ENCODE measurements at regions not wholly inside any gene's neighbourhood (a gene's known extent, or its start where the extent isn't known, plus 50 kb on each side); places are given as distances from the start of the nearest gene placed in this dataset.
A peak's percentile ranks its signal among the peaks of the same experiment; 100 is the strongest.

DNA sequence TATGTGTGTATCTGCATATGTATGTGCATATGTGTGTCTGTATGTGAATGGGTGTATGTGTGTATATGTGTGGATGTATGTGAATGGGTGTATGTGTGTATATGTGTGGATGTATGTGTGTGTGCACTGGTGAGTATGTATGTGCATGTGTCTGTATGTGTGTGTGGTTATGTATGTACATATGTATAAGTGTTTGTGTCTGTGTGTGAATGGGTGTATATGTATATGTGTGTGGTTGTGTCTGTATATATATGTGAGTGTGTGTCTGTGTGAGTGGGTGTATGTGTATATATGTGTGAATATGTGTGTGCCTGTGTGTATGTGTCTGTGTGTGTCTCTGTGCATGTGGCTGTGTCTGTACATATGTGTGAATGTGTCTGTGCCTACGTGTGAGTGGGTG, 748.4 kb upstream of the HS6ST1 start:
- intact Hi-C loops (cut with DNase I): no loop called here
- TF ChIP-seq, protein P1, sequence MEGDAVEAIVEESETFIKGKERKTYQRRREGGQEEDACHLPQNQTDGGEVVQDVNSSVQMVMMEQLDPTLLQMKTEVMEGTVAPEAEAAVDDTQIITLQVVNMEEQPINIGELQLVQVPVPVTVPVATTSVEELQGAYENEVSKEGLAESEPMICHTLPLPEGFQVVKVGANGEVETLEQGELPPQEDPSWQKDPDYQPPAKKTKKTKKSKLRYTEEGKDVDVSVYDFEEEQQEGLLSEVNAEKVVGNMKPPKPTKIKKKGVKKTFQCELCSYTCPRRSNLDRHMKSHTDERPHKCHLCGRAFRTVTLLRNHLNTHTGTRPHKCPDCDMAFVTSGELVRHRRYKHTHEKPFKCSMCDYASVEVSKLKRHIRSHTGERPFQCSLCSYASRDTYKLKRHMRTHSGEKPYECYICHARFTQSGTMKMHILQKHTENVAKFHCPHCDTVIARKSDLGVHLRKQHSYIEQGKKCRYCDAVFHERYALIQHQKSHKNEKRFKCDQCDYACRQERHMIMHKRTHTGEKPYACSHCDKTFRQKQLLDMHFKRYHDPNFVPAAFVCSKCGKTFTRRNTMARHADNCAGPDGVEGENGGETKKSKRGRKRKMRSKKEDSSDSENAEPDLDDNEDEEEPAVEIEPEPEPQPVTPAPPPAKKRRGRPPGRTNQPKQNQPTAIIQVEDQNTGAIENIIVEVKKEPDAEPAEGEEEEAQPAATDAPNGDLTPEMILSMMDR (IDR thresholded peaks at IDR 0.05): no peak
- TF ChIP-seq POLR2A (IDR thresholded peaks at IDR 0.05): no peak

DNA sequence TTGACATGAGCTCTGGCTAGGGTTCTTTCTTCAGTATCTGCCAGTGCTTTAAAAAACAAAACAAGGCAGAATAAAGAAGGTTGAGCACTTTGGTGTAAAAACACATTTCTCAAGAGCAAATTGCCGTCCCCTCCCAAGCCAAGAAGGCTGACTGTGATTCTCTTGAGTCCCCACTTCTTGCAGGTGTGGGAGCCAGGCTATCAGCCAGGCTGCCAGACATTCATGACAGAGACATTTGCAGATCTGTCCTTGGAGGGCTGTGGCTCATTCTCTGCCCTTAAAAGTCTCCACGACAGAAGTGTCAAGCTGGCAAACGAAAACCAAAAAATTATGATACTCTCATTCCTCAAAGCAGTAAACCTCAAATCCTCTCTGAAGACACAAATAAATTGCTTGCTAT, 749.3 kb upstream of the HS6ST1 start:
- intact Hi-C loops (cut with DNase I): no loop called here
- peak; percentile 52 for DNase-seq
- TF ChIP-seq, protein P1 (IDR thresholded peaks at IDR 0.05): no peak
- Histone ChIP-seq H3K27ac (no peak overlapping the region), H3K36me3 (no peaks in the 10 kb centered on the region), H3K4me1 (no peaks in the 10 kb centered on the region), H3K4me3 (replicated peaks in 1 of 3) (no peak overlapping the region), H3K27me3 (no peaks in the 10 kb centered on the region), H3K9me3 (no peaks in the 10 kb centered on the region)
- 20 to 31% methylated on average over 3 of the region's 3 CpGs for WGBS, 2 donors

More for the DNA sequence above, 748.4 kb upstream of the HS6ST1 start:
- H3K4me1 ChIP-seq: no peaks in the 10 kb centered on the region
- no peaks in the 10 kb centered on the region for H3K36me3 ChIP-seq
- H3K27ac ChIP-seq: no peak overlapping the region
- 92 to 100% methylated on average over 1 of the region's 1 CpG for WGBS, 2 donors
- DNase-seq: no peak
- H3K9me3 ChIP-seq: no peaks in the 10 kb centered on the region
- no peaks in the 10 kb centered on the region for H3K27me3 ChIP-seq
- no peak overlapping the region for H3K4me3 ChIP-seq (replicated peaks in 1 of 3)

- Histone ChIP-seq H3K4me1 (no peaks in the 10 kb centered on the region), H3K9me3 (no peaks in the 10 kb centered on the region), H3K4me3 (replicated peaks in 1 of 3) (no peak overlapping the region), H3K36me3 (no peaks in the 10 kb centered on the region), H3K27ac (no peak overlapping the region), H3K27me3 (no peaks in the 10 kb centered on the region)
- 66 to 85% methylated on average over 5 of the region's 5 CpGs for WGBS, 2 donors
- intact Hi-C loops (cut with DNase I): no loop called here
- DNase-seq: no peak
- TF ChIP-seq, protein P1 (IDR thresholded peaks at IDR 0.05): no peak
- TF ChIP-seq POLR2A (IDR thresholded peaks at IDR 0.05): no peak
Measured at GRCh38 chr2:129068543-129068942, 749.9 kb upstream of the HS6ST1 start.

DNA sequence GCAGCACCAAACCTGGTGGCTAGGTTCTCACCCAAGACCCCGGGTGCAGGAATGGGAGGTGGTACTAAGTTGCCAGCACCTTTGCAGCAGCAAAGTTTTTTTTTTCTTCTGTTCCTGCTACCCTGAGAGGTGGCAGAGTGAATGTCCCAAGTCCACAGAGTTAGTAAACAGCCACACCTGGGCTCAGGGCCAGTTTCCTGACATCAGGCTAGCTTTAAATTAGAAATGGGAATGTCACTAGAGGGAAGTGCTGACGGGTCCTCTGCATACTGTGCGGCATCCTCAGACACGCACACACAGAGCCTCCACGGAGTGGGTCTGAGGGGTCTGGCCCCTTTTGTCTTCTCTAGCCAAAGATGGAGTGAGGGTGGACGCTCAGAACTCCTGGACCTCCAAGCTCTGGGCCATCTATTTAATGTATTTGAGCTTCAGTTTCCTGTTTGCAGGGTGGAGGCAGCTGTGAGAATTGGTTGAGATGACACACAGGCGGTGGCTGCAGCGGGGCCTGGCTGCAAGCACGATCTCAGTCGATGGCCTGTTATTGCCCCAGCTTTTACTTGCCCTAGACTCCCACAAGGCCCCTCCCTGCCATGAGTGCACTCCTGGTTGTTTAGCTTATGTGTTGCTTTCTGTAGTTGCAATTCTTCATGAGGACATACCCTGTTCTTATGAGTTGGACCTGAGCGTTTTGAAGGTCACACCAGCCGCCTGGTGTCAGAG, 751.4 kb upstream of the HS6ST1 start:
- intact Hi-C loops (cut with DNase I): no loop called here
- H3K9me3 ChIP-seq: no peaks in the 10 kb centered on the region
- DNase-seq: no peak
- H3K36me3 ChIP-seq: no peaks in the 10 kb centered on the region
- no peak overlapping the region for H3K4me3 ChIP-seq (replicated peaks in 1 of 3)
- no peaks in the 10 kb centered on the region for H3K27me3 ChIP-seq
- H3K27ac ChIP-seq: no peak overlapping the region
- WGBS, 2 donors: 86 to 87% methylated on average over 12 of the region's 12 CpGs
- no peaks in the 10 kb centered on the region for H3K4me1 ChIP-seq
- no peak for TF ChIP-seq POLR2A (IDR thresholded peaks at IDR 0.05)
- TF ChIP-seq, protein P1 (IDR thresholded peaks at IDR 0.05): no peak

DNA sequence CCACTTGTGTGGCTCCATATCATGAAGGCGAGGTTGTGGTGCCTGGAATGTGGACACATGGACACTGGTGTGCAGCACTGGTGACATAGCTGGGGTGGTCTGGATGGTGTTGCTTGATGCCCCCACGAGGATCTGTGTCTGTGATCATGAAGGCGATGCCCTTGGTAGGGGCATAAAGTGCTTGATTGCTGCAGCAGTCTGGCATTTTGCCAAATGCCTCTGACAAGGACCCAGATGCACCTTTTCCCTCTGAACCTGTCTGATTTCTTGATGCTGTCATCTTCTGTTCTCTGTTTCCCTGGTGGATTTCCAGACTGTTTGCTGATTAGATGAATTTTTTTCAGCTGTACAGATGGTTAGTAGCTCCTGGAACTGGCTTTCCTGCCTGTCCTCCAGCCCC, 752.0 kb upstream of the HS6ST1 start:
- H3K9me3 ChIP-seq: no peaks in the 10 kb centered on the region
- 73 to 100% methylated on average over 2 to 3 of the region's 3 CpGs for WGBS, 2 donors
- H3K36me3 ChIP-seq: no peaks in the 10 kb centered on the region
- no peak overlapping the region for H3K4me3 ChIP-seq (replicated peaks in 1 of 3)
- no peaks in the 10 kb centered on the region for H3K4me1 ChIP-seq
- no peaks in the 10 kb centered on the region for H3K27me3 ChIP-seq
- no peak for DNase-seq
- H3K27ac ChIP-seq: no peak overlapping the region
- TF ChIP-seq, protein P1 (IDR thresholded peaks at IDR 0.05): no peak
- no peak for TF ChIP-seq POLR2A (IDR thresholded peaks at IDR 0.05)
- intact Hi-C loops (cut with DNase I): no loop called here

Measured in thyroid gland (tissue), 4 donors.